NCI-H1092 (cell line): ENCODE measurements at regions not wholly inside any gene's neighbourhood (a gene's known extent, or its start where the extent isn't known, plus 50 kb on each side); places are given as distances from the start of the nearest gene placed in this dataset.
"Not testable (repeated sequence)": the region's sequence is repeated elsewhere in the genome, so short reads cannot be mapped to it uniquely, and the experiment has no call there.

ENCODE experiments used
- DNase-seq: peaks from one replicate; lab custom pipeline; 2025; lab: John Stamatoyannopoulos, UW

- DNase-seq = no peak
Measured at GRCh38 chr7:32762925-32763293, 128.7 kb downstream of the KBTBD2 start.

GRCh38 chr7:32762206-32762924, 129.2 kb downstream of the KBTBD2 start:
- not testable (repeated sequence) for DNase-seq

DNA sequence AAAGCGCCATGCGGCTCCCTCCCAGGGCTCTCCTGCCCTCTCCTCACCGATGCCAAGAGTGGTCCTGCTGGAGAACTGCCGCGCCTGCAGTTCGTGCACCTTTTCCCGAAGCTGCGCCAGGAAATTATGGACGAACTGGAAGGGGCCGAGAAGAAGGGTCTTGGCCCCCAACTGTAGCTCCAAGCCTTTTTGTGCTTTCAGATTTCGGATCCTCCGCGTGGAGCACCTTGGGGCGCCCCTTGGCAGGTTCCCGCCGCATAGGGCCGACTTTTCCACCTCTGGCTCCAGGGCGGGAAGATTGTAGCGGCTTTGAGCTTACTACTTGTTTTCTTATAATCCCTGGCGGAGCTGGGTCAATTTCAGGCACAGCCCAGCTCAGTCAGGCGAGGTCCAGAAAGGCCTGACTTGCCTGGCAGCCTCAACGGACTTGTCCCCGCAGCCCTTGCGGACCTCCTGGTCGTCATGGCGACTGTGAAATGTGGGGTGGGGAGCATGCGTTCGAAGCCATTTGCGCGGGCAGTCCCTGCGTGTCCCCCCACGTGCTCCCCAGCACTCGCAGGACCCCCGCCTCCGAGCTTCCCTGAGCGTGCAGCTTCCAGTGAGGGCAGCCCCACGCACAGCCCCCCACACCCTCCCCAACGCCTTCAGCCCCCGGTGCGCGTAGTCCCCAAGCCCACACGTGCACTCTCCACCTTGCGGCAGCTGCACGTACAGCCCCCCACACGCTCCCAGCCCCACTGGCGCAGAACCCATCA, 129.9 kb downstream of the KBTBD2 start:
- no peak for DNase-seq

DNA sequence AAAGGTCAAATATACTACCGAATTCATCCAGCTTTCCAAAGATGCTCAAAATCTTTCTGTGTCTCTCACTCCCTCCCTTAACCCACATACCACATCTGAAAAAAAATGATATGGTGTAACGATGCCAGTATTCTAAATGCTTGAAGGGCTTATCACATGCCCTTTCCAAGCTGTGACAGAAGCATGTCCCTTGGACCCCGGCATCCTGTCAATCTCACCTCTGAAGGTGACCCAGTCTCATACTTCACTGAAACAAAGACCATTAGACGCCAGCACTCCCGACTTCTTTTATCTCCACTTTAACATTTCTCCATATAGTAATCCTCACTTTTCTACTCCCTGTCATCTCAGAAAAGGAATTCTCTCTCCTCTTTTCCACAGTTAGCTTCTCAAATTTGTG, 130.8 kb downstream of the KBTBD2 start:
- not testable (repeated sequence) for DNase-seq

- not testable (repeated sequence) for DNase-seq
Measured at GRCh38 chr7:32759859-32760258, 131.7 kb downstream of the KBTBD2 start.

DNA sequence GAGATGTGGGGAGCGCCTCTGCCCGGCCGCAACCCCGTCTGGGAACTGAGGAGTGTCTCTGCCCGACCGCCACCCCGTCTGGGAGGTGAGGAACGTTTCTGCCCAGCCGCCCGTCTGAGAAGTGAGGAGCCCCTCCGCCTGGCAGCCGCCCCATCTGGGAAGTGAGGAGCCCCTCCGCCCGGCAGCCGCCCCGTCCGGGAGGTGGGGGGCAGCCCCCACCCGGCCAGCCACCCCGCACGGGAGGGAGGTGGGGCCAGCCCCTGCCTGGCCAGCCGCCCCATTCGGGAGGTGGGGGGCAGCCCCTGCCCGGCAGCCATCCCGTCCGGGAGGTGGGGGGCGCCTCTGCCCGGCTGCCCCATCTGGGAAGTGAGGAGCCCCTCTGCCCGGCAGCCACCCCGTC, 137.7 kb downstream of the KBTBD2 start:
- DNase-seq = not testable (repeated sequence)

GRCh38 chr7:32748337-32748736, 143.2 kb downstream of the KBTBD2 start:
- not testable (repeated sequence) for DNase-seq

GRCh38 chr7:32747443-32748148, 144.0 kb downstream of the KBTBD2 start:
- DNase-seq = not testable (repeated sequence)

- DNase-seq = not testable (repeated sequence)
Measured at GRCh38 chr7:32741853-32742476, 149.6 kb downstream of the KBTBD2 start.

GRCh38 chr7:32739749-32740148, 151.8 kb downstream of the KBTBD2 start:
- not testable (repeated sequence) for DNase-seq

GRCh38 chr7:32738390-32738789, 153.2 kb downstream of the KBTBD2 start:
- not testable (repeated sequence) for DNase-seq

GRCh38 chr7:32732767-32733166, 158.8 kb downstream of the KBTBD2 start:
- DNase-seq = not testable (repeated sequence)

GRCh38 chr7:32729335-32729675, 162.3 kb downstream of the KBTBD2 start:
- not testable (repeated sequence) for DNase-seq

GRCh38 chr7:32728412-32729334, 162.9 kb downstream of the KBTBD2 start:
- peak; percentile 59 for DNase-seq

GRCh38 chr7:32727483-32728411, 163.8 kb downstream of the KBTBD2 start:
- peak; percentile 12 for DNase-seq

- not testable (repeated sequence) for DNase-seq
Measured at GRCh38 chr7:32722837-32723236, 168.7 kb downstream of the KBTBD2 start.

GRCh38 chr7:32694182-32694581, 197.4 kb downstream of the KBTBD2 start:
- DNase-seq = no peak

- DNase-seq = not testable (repeated sequence)
Measured at GRCh38 chr7:32691965-32692815, 196.9 kb downstream of the AVL9 start.

DNA sequence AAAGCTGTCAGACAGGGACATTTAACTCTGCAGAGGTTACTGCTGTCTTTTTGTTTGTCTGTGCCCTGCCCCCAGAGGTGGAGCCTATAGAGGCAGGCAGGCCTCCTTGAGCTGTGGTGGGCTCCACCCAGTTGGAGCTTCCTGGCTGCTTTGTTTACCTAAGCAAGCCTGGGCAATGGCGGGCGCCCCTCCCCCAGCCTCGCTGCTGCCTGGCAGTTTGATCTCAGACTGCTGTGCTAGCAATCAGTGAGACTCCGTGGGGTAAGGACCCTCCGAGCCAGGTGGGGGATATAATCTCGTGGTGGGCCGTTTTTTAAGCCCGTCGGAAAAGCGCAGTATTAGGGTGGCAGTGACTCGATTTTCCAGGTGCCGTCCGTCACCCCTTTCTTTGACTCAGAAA, 192.8 kb downstream of the AVL9 start:
- not testable (repeated sequence) for DNase-seq
